Kidney epithelial cell (primary cell): ENCODE measurements at regions not wholly inside any gene's neighbourhood (a gene's known extent, or its start where the extent isn't known, plus 50 kb on each side); places are given as distances from the start of the nearest gene placed in this dataset.

Source experiments
- DNase-seq: peaks from one replicate; pipeline ENCODE4 v3.0.0-alpha.2; 2010; ENCODE audit warnings: low read depth
- H3K27me3 ChIP-seq: 2 replicates; pipeline ENCODE4 v1.6.0; 2011; ENCODE audit warnings: low read length; ENCODE audit not compliant: control insufficient read depth, insufficient read depth
- H3K36me3 ChIP-seq: 2 replicates; pipeline ENCODE4 v1.5.1; 2011; ENCODE audit warnings: low read length; ENCODE audit not compliant: control insufficient read depth, insufficient read depth
- H3K4me3 ChIP-seq: 2 replicates; pipeline ENCODE4 v1.5.1; 2011; ENCODE audit warnings: low read depth, mild to moderate bottlenecking, control low read depth, low read length
- TF ChIP-seq, protein P1 (sequence below): IDR thresholded peaks from 2 replicates; pipeline ENCODE4 v1.5.1; 2011; ENCODE audit warnings: mild to moderate bottlenecking, moderate library complexity, low read length, control low read depth, inconsistent platforms; ENCODE audit not compliant: insufficient read depth, poor library complexity, severe bottlenecking

DNA sequence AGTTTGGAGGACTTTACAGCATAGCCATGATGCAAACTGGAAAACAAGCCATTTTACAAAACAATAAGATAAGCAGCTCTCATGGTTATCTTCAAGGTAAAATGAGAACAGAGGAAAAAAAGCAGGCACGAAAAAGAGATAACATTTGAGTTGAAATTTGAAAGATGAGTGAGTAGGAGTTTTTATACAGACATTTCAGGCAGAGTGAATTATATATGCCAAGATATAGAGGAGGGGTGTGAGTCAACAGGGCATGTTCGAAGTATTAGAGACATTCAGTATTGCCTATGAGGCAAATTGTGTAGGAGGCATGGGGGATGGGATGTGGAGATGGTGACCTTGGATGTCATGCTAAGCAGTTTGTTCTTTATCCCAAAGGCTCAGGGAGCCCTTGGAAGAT lies 240.5 kb upstream of the MAN1A1 start:
- no peak for DNase-seq
- TF ChIP-seq, protein P1, sequence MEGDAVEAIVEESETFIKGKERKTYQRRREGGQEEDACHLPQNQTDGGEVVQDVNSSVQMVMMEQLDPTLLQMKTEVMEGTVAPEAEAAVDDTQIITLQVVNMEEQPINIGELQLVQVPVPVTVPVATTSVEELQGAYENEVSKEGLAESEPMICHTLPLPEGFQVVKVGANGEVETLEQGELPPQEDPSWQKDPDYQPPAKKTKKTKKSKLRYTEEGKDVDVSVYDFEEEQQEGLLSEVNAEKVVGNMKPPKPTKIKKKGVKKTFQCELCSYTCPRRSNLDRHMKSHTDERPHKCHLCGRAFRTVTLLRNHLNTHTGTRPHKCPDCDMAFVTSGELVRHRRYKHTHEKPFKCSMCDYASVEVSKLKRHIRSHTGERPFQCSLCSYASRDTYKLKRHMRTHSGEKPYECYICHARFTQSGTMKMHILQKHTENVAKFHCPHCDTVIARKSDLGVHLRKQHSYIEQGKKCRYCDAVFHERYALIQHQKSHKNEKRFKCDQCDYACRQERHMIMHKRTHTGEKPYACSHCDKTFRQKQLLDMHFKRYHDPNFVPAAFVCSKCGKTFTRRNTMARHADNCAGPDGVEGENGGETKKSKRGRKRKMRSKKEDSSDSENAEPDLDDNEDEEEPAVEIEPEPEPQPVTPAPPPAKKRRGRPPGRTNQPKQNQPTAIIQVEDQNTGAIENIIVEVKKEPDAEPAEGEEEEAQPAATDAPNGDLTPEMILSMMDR = no peak
- Histone ChIP-seq H3K4me3 (no peak overlapping the region), H3K36me3 (no peaks in the 10 kb centered on the region), H3K27me3 (no peaks in the 10 kb centered on the region)

DNA sequence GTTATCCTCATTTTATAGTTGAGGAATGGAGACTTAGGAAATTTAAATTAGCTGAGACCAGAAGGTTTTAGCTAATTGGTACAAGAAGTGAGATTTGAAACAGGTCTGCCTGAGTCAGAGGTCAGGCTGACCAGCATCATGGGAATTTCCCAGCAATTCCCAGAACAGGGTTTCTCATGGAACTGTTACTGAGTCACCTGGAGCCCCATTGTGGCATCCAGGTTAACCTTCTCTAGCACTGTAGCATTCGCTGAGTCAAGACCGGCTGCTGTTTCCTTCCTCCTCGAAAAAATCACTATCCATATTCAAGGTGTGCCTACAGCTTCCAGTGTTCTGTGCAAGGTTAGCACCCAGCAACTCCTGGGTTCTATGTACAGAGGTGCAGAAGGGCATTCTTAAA lies 238.0 kb upstream of the MAN1A1 start:
- Histone ChIP-seq H3K4me3 (no peak overlapping the region), H3K36me3 (no peaks in the 10 kb centered on the region), H3K27me3 (no peaks in the 10 kb centered on the region)
- TF ChIP-seq, protein P1 = no peak
- peak; percentile 56 for DNase-seq

DNA sequence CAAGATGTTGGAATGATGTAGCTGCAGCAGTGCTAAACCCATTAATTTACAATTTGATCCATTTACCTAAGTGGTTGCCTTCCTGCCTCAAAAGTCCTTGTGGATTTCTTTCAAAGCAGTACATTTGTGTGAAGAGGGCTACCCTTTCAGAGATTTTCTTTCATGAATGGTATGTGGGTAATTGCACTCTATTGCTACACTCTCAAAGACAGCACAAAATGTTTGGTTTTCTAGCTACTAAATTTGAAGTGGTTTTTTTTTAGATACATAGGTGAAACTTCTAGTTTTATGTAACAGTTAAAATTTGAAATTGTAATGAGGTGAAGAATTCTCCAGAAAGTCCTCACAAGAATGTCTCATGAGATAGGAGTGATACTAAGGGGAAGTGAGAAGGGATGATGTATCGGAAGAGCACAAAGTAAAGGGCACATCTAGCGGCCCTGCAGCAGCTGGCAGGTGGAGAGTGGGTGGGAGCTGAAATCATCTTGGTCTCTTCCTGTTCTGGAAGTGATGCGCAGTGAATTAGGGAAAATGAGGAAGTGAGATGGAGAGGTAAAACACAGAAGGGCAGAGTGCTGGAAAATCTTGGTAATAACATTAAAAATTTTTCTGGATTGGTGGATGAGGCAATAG lies 236.8 kb upstream of the MAN1A1 start:
- Histone ChIP-seq H3K36me3 (no peaks in the 10 kb centered on the region), H3K4me3 (no peak overlapping the region), H3K27me3 (no peaks in the 10 kb centered on the region)
- TF ChIP-seq, protein P1 = no peak
- no peak for DNase-seq

DNA sequence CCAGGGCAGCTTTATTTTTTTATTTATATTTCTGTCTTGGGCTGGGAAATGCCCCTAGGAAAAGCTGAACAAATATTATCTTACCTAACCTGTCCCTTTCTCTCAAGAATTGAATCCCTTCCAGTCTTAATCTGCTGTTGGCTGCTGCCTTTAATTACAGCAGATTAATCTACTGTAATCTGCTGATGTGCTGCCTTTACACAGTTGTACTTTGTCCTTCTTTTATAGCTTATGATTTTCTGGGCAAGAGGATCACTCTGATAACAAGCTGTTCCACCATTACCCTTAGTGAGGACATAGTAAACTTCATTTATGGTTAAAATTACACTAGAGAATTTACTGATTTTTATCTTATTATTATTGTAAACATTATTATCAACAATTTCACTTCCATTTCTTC lies 234.5 kb upstream of the MAN1A1 start:
- TF ChIP-seq, protein P1 = no peak
- H3K36me3 ChIP-seq = no peaks in the 10 kb centered on the region
- no peak for DNase-seq
- no peaks in the 10 kb centered on the region for H3K27me3 ChIP-seq
- H3K4me3 ChIP-seq = no peak overlapping the region

DNA sequence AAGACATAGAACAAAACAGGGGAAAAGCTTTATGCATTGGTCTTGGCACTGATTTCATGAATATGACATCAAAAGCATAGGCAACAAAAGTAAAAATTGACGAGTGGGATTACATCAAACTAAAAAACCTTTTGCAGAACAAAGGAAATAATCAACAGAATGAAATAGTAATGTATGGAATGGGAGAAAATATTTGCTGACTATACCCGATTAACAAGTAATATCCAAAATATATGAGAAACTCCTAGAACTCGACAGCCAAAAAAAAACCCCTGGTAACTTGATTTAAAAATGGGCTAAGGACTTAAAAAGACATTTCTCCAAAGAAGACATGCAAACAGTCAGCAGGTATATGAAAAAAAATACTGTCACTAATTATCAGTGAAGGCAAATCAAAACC lies 231.7 kb upstream of the MAN1A1 start:
- H3K27me3 ChIP-seq = no peaks in the 10 kb centered on the region
- no peak for DNase-seq
- H3K4me3 ChIP-seq = no peak overlapping the region
- TF ChIP-seq, protein P1 = no peak
- H3K36me3 ChIP-seq = no peaks in the 10 kb centered on the region

DNA sequence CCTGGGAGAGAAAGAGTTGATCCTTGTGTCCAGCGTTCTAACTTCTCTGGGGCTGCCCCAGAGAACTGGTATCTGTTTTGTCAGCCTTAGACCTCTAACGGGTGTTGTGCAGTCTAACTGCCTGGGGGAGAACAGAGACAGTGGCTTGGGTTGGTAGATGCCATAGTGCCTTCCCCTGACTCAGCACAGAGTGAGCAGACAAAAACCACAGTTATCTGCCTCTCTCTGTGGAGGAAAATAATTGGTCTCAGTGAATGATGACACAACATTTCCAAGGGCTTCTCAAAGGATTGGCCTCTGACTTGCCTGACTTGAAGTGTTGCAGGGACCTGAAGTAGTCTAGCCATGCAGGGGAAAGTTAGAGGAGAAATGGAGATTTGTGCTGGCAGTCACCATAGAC lies 226.2 kb upstream of the MAN1A1 start:
- DNase-seq = peak; percentile 12
- H3K36me3 ChIP-seq = no peaks in the 10 kb centered on the region
- TF ChIP-seq, protein P1 = no peak
- no peak overlapping the region for H3K4me3 ChIP-seq
- H3K27me3 ChIP-seq = no peaks in the 10 kb centered on the region
